ENCODE measurements at regions not wholly inside any gene's neighbourhood (a gene's known extent, or its start where the extent isn't known, plus 50 kb on each side); places are given as distances from the start of the nearest gene placed in this dataset.
"Not testable (repeated sequence)": the region's sequence is repeated elsewhere in the genome, so short reads cannot be mapped to it uniquely, and the experiment has no call there.

DNA sequence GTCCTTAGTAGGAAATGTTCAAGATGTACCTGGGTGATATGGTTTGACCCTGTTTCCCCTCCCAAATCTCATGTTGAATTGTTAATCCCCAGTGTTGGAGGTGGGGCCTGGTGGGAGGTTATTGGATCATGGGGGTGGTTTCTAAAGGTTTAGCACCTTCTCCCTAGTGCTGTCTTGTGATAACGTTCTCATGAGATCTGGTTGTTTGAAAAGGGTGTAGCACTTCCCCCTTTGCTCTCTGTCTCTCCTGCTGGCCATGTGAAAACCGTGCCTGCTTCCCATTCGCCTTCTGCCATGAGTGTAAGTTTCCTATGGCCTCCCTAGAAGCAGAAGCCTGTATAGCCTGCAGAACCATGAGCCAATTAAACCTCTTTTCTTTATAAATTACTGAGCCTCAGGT lies 353.0 kb upstream of the SFSWAP start:
- no peak for DNase-seq
- TF ChIP-seq GATA1 (IDR thresholded peaks at IDR 0.05; ENCODE audit: low read depth, low read length) (no peak), POLR2A (IDR thresholded peaks at IDR 0.05; ENCODE audit: low read length) (no peak)

GRCh38 chr12:131362291-131363211 lies 348.3 kb upstream of the SFSWAP start:
- no peak for DNase-seq
- TF ChIP-seq POLR2A (IDR thresholded peaks at IDR 0.05; ENCODE audit: low read length) (no peak), GATA1 (IDR thresholded peaks at IDR 0.05; ENCODE audit: low read depth, low read length) (no peak)

DNA sequence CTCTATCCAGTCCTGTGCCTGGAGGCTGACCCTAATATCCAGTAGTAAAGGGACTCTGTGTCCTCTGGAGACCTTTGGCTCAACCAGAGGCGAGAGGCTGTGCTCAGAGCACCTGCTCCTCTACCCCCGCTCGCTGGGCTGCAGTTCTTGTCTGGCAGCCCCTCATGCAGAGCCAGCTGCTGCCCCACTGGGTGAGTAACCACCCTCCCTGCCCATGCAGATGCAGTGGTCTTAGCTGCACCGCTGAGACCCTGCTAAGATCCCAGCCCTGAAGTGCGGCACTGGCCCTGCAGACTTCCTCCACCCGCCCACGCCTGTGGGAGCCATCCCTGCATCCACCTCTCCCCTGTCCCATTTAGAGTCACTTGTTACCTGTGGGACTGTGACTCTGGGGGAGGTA lies 347.5 kb upstream of the SFSWAP start:
- no peak for TF ChIP-seq POLR2A (IDR thresholded peaks at IDR 0.05; ENCODE audit: low read length)
- no peak for TF ChIP-seq GATA1 (IDR thresholded peaks at IDR 0.05; ENCODE audit: low read depth, low read length)
- no peak for DNase-seq

DNA sequence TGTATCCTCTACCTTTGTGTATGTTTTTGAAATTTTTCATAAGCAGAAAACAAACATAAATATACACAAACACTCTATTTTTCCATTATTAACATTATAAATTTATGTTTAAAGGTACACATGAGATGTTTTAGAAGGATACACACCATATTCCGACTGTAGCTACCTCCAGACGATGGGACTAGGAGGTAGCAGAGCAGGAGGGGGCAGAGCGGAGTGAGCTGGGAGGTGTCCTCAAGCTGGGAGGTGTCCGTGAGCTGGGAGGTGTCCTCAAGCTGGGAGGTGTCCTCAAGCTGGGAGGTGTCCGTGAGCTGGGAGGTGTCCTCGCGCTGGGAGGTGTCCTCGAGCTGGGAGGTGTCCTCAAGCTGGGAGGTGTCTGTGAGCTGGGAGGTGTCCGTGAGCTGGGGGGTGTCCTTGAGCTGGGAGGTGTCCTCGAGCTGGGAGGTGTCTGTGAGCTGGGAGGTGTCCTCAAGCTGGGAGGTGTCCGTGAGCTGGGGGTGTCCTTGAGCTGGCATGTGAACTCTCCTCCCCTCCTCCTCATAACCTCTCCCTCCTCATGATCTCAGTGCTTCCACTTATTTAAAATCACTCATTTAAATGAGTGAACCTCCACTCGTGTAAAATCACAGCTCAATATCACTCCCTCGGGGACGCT lies 346.9 kb upstream of the SFSWAP start:
- TF ChIP-seq GATA1 (IDR thresholded peaks at IDR 0.05; ENCODE audit: low read depth, low read length) (no peak), POLR2A (IDR thresholded peaks at IDR 0.05; ENCODE audit: low read length) (no peak)
- no peak for DNase-seq

- no peak for DNase-seq
- no peak for TF ChIP-seq POLR2A (IDR thresholded peaks at IDR 0.05; ENCODE audit: low read length)
- TF ChIP-seq GATA1 (IDR thresholded peaks at IDR 0.05; ENCODE audit: low read depth, low read length) = no peak
Observed at GRCh38 chr12:131364903-131365820, 345.7 kb upstream of the SFSWAP start.

DNA sequence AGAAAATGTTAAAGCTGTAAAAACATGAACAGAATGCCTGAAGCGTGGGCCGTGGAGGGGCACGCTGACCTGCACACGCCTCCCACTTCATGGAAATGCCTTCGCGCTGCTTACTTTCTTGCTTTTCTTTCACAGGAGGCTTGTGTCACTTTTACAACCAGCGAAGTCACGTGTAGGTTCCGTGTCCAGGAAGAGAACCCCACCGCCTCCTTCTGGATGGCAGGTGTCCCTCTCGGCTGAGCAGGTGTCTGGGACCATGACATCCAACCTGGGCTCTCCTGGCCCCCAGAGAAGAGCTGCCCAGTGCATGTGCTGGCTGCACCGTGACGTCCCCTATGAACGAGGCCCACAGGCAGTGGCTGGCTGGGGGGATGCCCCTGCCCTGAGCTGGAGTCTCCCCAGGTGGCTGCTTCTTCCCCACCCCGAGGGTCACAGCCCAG lies 345.0 kb upstream of the SFSWAP start:
- TF ChIP-seq POLR2A (IDR thresholded peaks at IDR 0.05; ENCODE audit: low read length) (no peak), GATA1 (IDR thresholded peaks at IDR 0.05; ENCODE audit: low read depth, low read length) (no peak)
- DNase-seq = no peak

- TF ChIP-seq GATA1 (IDR thresholded peaks at IDR 0.05; ENCODE audit: low read depth, low read length) (no peak), POLR2A (IDR thresholded peaks at IDR 0.05; ENCODE audit: low read length) (no peak)
- DNase-seq = no peak
Observed at GRCh38 chr12:131366261-131366871, 344.5 kb upstream of the SFSWAP start.

DNA sequence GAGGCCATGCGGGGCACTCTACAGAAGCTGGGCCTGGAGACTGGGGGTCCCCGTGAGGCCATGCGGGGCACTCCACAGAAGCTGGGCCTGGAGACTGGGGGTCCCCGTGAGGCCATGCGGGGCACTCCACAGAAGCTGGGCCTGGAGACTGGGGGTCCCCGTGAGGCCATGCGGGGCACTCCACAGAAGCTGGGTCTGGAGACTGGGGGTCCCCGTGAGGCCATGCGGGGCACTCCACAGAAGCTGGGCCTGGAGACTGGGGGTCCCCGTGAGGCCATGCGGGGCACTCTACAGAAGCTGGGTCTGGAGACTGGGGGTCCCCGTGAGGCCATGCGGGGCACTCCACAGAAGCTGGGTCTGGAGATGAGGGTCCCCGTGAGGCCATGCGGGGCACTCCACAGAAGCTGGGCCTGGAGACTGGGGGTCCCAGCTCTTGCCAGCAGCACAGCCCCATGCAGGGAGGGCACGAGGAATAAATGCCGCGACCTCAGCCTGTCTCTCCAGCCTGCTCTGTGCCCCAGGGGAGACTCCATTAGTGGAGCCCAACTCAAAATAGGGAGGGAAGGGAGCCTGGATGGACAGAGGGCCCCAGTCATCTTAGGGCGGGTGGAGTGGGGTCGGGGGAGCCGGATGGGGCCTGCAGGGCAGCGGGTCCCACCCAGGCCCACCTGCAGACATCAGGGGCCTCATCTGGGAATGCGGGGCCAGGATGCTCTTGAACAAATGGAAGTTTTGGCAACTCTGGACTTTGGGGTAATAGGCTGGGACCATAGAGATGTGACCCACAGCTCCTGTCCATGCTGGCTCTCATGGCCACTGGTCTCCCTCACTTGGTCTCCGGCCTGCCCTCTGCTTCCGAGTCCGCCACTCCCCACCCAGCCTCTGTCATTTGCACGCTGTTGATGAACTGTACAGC lies 343.6 kb upstream of the SFSWAP start:
- DNase-seq = not testable (repeated sequence)

DNA sequence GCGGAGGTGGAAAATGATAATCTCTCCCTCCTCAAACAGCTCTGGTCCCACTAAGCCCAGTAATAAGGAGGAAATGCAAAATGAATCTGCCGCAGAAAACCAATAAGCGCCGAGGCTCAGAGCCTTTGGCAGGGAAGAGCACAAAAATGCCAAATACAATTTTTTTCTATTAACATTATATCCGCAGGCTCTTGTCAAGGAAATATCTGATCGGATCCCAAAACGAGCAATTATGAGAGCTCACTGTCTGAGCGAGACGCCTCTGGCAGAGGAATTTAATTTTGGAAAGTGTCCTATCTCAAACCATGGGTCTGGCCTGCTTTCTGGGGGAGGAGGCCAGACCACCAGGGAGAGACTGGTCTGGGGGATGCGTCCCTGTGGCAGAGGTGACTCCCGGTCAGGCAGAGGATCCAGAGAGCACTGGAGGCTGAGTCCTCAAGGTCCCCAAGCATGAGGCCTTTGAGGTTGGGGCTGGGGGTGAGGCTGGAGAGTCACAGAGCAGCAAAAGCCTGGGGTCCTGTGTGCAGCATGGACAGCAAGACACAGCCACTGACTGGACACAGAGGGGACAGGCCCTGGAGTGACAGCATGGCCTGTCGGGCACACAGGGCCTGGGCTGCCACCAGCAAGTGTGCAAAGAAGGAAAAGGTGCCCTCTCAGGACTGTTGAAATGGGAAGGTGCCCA lies 342.8 kb upstream of the SFSWAP start:
- no peak for DNase-seq
- no peak for TF ChIP-seq GATA1 (IDR thresholded peaks at IDR 0.05; ENCODE audit: low read depth, low read length)
- TF ChIP-seq POLR2A (IDR thresholded peaks at IDR 0.05; ENCODE audit: low read length) = no peak

DNA sequence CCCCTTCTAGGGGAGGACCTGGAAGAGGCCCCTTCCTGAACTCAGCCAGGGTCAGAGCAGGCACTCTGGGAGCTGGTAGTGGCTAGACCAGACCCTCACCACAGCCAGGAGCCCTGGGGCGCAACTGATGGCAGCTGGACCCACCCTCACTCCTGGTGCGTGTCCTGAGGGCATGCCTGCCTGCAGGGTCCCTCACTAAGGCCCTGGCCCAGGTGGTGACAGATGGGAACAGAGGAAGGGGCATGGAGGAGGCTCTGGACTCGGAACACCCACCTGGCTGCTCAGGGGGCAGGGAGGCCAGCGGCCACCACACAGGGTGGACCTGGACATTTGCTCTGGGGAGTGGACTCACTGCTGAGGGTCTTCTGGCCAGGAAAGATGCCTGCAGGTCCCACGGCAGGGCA lies 342.2 kb upstream of the SFSWAP start:
- TF ChIP-seq POLR2A (IDR thresholded peaks at IDR 0.05; ENCODE audit: low read length) (no peak), GATA1 (IDR thresholded peaks at IDR 0.05; ENCODE audit: low read depth, low read length) (no peak)
- no peak for DNase-seq

DNA sequence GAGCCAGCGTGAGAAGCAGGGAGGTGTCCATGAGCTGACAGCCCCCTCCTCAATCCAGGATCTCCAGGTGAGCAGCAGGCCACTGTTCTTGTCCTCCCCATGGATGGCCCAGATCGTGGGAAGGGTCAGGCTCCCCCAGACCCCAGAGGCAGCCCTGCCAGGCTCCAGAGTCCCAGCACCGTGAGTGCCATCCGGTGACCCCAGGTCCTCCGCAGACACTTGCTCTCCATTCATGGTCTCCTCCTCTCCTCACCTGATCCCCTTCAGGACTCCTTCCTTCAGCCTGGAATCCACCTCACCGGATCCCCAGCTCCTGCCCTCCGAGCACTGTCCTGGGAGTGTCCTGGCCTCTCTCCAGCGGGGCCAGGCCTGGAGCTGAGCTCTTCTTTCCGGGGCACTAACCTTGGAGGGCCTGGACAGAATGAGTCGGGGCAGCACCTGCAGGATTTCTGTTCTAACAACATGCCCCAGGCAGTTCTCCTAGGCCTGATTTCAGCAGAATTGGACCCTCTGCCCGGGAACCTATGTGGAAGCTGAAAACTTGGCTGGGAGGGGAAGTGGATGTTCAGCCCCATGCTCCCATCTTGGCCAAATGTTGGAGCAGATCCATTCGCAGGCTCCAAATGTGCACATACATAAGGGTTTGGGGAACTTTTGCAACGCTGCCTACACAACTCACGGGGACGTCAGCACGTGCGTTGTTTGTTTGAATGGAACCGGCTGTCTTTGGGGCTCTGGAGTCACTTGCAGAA lies 341.6 kb upstream of the SFSWAP start:
- TF ChIP-seq GATA1 (IDR thresholded peaks at IDR 0.05; ENCODE audit: low read depth, low read length) = no peak
- TF ChIP-seq POLR2A (IDR thresholded peaks at IDR 0.05; ENCODE audit: low read length) = no peak
- no peak for DNase-seq
